WTC11 (cell line): ENCODE measurements at regions not wholly inside any gene's neighbourhood (a gene's known extent, or its start where the extent isn't known, plus 50 kb on each side); places are given as distances from the start of the nearest gene placed in this dataset.

Source experiments
- CTCF ChIP-seq: fragments of 200-600 bp; IDR thresholded peaks from 2 replicates; pipeline ENCODE4 v1.8.0; 2022; ENCODE audit warnings: antibody characterized with exemption
- OVOL2 ChIP-seq: fragments of 250-450 bp; sonication (Bioruptor Pico); IDR thresholded peaks from 2 replicates; pipeline ENCODE4 v1.9.0; 2021; ENCODE audit warnings: mild to moderate bottlenecking, borderline replicate concordance
- TF ChIP-seq, protein P1 (sequence below): sonication (generic); formaldehyde crosslinking; IDR thresholded peaks from 2 replicates; pipeline ENCODE4 v1.8.0; 2022; ENCODE audit warnings: mild to moderate bottlenecking, missing genetic modification reagents

DNA sequence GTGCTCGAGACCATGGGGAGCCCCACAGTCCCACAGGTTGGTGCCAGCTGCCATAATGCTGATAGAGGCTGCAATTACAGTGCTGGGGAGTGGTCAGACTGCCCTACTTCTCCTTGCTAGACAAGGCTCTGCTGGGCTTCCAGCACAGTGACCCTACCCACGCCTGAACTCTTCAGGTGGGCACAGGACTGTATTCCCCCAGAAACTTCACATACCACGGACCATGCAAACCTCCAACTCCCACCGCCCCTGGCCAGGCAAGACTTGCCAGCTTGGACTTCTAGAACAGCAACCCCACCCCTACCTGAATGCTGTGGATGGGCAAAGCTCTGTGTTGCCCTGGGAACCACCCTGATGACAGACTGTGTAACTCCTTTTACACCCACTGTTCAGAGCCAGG lies 885.3 kb downstream of the SI start:
- TF ChIP-seq CTCF (no peak), OVOL2 (CRISPR knock-in tag) (no peak)
- TF ChIP-seq, protein P1, sequence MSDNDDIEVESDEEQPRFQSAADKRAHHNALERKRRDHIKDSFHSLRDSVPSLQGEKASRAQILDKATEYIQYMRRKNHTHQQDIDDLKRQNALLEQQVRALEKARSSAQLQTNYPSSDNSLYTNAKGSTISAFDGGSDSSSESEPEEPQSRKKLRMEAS (CRISPR knock-in tag), result no peak
